ENCODE measurements at regions not wholly inside any gene's neighbourhood (a gene's known extent, or its start where the extent isn't known, plus 50 kb on each side); places are given as distances from the start of the nearest gene placed in this dataset.

GRCh38 chr2:107775791-107776190 lies 50.9 kb upstream of the RGPD4 start:
- WGBS, 5 donors: 29 to 45% (median 42%) methylated on average over 1 of the region's 1 CpG
- Histone ChIP-seq H3K9me3 (no peaks in the 10 kb centered on the region), H3K36me3 (no peaks in the 10 kb centered on the region), H3K4me1 (no peaks in the 10 kb centered on the region), H3K27ac (no peak overlapping the region), H3K27me3 (no peaks in the 10 kb centered on the region), H3K4me3 (no peak overlapping the region)
- DNase-seq: no peak
- intact Hi-C loops (cut with DNase I; ENCODE audit: low total_unique reads): no loop called here
- TF ChIP-seq, protein P1, sequence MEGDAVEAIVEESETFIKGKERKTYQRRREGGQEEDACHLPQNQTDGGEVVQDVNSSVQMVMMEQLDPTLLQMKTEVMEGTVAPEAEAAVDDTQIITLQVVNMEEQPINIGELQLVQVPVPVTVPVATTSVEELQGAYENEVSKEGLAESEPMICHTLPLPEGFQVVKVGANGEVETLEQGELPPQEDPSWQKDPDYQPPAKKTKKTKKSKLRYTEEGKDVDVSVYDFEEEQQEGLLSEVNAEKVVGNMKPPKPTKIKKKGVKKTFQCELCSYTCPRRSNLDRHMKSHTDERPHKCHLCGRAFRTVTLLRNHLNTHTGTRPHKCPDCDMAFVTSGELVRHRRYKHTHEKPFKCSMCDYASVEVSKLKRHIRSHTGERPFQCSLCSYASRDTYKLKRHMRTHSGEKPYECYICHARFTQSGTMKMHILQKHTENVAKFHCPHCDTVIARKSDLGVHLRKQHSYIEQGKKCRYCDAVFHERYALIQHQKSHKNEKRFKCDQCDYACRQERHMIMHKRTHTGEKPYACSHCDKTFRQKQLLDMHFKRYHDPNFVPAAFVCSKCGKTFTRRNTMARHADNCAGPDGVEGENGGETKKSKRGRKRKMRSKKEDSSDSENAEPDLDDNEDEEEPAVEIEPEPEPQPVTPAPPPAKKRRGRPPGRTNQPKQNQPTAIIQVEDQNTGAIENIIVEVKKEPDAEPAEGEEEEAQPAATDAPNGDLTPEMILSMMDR (IDR thresholded peaks at IDR 0.05): no peak
- TF ChIP-seq EP300 (IDR thresholded peaks at IDR 0.05) (no peak), POLR2AphosphoS5 (IDR thresholded peaks at IDR 0.05) (no peak), POLR2A (IDR thresholded peaks at IDR 0.05) (no peak)

DNA sequence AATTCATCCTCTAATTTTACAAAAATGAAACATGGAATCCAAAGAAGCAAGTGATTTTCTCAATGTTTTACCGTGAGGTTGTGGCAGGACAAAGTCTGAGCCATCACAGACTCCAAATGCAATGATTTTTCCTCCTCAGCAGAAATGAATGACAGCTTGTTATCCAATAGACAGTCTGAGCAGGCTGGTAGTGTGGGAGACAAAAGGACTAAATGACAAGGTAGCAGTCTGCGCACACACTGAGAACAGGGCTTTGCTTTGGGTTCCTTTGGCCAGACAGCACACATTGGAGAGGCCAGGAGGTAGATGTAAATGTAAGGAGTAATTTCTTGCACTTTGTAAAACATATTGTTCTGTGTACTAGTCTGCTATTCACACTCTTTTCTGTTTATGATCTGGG lies 50.3 kb upstream of the RGPD4 start:
- H3K4me3 ChIP-seq: no peak overlapping the region
- H3K27me3 ChIP-seq: no peaks in the 10 kb centered on the region
- H3K36me3 ChIP-seq: no peaks in the 10 kb centered on the region
- WGBS, 5 donors: 86 to 90% (median 89%) methylated on average over 2 of the region's 2 CpGs
- no peak for DNase-seq
- intact Hi-C loops (cut with DNase I; ENCODE audit: low total_unique reads): no loop called here
- H3K4me1 ChIP-seq: no peaks in the 10 kb centered on the region
- H3K9me3 ChIP-seq: no peaks in the 10 kb centered on the region
- no peak overlapping the region for H3K27ac ChIP-seq
- no peak for TF ChIP-seq POLR2A (IDR thresholded peaks at IDR 0.05)
- TF ChIP-seq, protein P1 (IDR thresholded peaks at IDR 0.05): no peak
- TF ChIP-seq POLR2AphosphoS5 (IDR thresholded peaks at IDR 0.05): no peak
- no peak for TF ChIP-seq EP300 (IDR thresholded peaks at IDR 0.05)

All from stomach (tissue), 8 donors.